ENCODE measurements at regions not wholly inside any gene's neighbourhood (a gene's known extent, or its start where the extent isn't known, plus 50 kb on each side); places are given as distances from the start of the nearest gene placed in this dataset.

GRCh38 chr14:56482310-56482911, 97.2 kb upstream of the TMEM260 start:
- Mint-ChIP-seq H3K4me1 (ENCODE audit: unreplicated experiment) (no peaks in the 10 kb centered on the region), H3K27ac (ENCODE audit: unreplicated experiment) (no peak overlapping the region), H3K36me3 (ENCODE audit: low read depth, unreplicated experiment) (no peaks in the 10 kb centered on the region), H3K9me3 (ENCODE audit: unreplicated experiment) (no peaks in the 10 kb centered on the region), H3K4me3 (ENCODE audit: unreplicated experiment) (no peak overlapping the region), H3K27me3 (ENCODE audit: unreplicated experiment) (no peaks in the 10 kb centered on the region)
- peak; percentile 47 for DNase-seq (ENCODE audit: low spot score)
- TF ChIP-seq, protein P1, sequence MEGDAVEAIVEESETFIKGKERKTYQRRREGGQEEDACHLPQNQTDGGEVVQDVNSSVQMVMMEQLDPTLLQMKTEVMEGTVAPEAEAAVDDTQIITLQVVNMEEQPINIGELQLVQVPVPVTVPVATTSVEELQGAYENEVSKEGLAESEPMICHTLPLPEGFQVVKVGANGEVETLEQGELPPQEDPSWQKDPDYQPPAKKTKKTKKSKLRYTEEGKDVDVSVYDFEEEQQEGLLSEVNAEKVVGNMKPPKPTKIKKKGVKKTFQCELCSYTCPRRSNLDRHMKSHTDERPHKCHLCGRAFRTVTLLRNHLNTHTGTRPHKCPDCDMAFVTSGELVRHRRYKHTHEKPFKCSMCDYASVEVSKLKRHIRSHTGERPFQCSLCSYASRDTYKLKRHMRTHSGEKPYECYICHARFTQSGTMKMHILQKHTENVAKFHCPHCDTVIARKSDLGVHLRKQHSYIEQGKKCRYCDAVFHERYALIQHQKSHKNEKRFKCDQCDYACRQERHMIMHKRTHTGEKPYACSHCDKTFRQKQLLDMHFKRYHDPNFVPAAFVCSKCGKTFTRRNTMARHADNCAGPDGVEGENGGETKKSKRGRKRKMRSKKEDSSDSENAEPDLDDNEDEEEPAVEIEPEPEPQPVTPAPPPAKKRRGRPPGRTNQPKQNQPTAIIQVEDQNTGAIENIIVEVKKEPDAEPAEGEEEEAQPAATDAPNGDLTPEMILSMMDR (IDR thresholded peaks at IDR 0.05; ENCODE audit: unreplicated experiment) = peak; percentile 51

GRCh38 chr14:56487090-56487667, 92.4 kb upstream of the TMEM260 start:
- Mint-ChIP-seq H3K9me3 (ENCODE audit: unreplicated experiment) (no peaks in the 10 kb centered on the region), H3K27me3 (ENCODE audit: unreplicated experiment) (no peaks in the 10 kb centered on the region), H3K27ac (ENCODE audit: unreplicated experiment) (no peak overlapping the region), H3K4me1 (ENCODE audit: unreplicated experiment) (peaks cover 8% of the 10 kb centered on the region), H3K36me3 (ENCODE audit: low read depth, unreplicated experiment) (no peaks in the 10 kb centered on the region), H3K4me3 (ENCODE audit: unreplicated experiment) (no peak overlapping the region)
- TF ChIP-seq, protein P1 (IDR thresholded peaks at IDR 0.05; ENCODE audit: unreplicated experiment) = peak; percentile 19
- DNase-seq (ENCODE audit: low spot score) = no peak

GRCh38 chr14:56487761-56488160, 91.8 kb upstream of the TMEM260 start:
- Mint-ChIP-seq H3K27ac (ENCODE audit: unreplicated experiment) (no peak overlapping the region), H3K4me3 (ENCODE audit: unreplicated experiment) (no peak overlapping the region)

DNA sequence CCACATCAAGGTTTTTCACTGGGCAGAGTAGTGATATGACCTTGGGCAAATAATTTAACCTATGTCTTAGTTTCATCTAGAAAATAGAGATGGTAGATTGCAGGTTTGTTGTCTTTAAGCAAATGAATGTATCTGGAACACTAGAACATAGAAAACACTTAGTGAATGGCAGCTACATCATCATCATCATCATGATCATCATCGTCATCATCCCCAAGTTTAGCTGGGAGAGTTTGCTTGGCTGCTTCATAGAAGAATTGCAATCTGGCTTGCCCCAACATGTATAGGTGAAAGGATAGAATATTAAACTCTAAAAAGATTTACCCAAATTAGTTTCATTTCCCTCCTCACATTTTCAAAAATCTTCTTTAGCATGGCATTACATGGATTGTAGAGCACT, 91.3 kb upstream of the TMEM260 start:
- no peak for DNase-seq (ENCODE audit: low spot score)
- Mint-ChIP-seq H3K27me3 (ENCODE audit: unreplicated experiment) (no peaks in the 10 kb centered on the region), H3K9me3 (ENCODE audit: unreplicated experiment) (no peaks in the 10 kb centered on the region), H3K4me1 (ENCODE audit: unreplicated experiment) (peaks cover 8% of the 10 kb centered on the region), H3K4me3 (ENCODE audit: unreplicated experiment) (no peak overlapping the region), H3K36me3 (ENCODE audit: low read depth, unreplicated experiment) (no peaks in the 10 kb centered on the region), H3K27ac (ENCODE audit: unreplicated experiment) (no peak overlapping the region)
- TF ChIP-seq, protein P1 (IDR thresholded peaks at IDR 0.05; ENCODE audit: unreplicated experiment) = no peak

More at GRCh38 chr14:56487761-56488160, 91.8 kb upstream of the TMEM260 start:
- no peaks in the 10 kb centered on the region for H3K36me3 Mint-ChIP-seq (ENCODE audit: low read depth, unreplicated experiment)
- DNase-seq (ENCODE audit: low spot score) = no peak
- TF ChIP-seq, protein P1 (IDR thresholded peaks at IDR 0.05; ENCODE audit: unreplicated experiment) = no peak
- H3K27me3 Mint-ChIP-seq (ENCODE audit: unreplicated experiment) = no peaks in the 10 kb centered on the region
- no peaks in the 10 kb centered on the region for H3K9me3 Mint-ChIP-seq (ENCODE audit: unreplicated experiment)
- peaks cover 8% of the 10 kb centered on the region for H3K4me1 Mint-ChIP-seq (ENCODE audit: unreplicated experiment)

DNA sequence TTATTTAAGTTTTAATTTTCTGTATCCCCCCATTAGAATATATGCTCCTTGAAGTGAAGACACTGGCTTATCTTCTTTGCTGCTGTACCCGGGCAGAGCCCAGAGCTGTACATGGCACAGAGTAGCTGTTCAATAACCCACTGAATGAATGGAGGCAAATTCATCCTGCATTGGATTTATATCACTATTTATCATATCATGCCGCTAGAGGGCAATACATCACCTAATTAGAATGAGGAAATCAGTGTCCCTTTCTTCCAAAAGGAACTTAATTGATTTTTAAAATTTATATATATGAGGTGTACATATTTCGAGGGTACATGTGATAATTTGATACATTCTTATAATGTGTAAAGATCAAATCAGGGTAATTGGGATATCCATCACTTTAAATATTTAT, 89.2 kb upstream of the TMEM260 start:
- H3K4me1 Mint-ChIP-seq (ENCODE audit: unreplicated experiment) = peaks cover 8% of the 10 kb centered on the region
- DNase-seq (ENCODE audit: low spot score) = no peak
- no peaks in the 10 kb centered on the region for H3K9me3 Mint-ChIP-seq (ENCODE audit: unreplicated experiment)
- H3K27ac Mint-ChIP-seq (ENCODE audit: unreplicated experiment) = no peak overlapping the region
- H3K36me3 Mint-ChIP-seq (ENCODE audit: low read depth, unreplicated experiment) = no peaks in the 10 kb centered on the region
- no peaks in the 10 kb centered on the region for H3K27me3 Mint-ChIP-seq (ENCODE audit: unreplicated experiment)
- H3K4me3 Mint-ChIP-seq (ENCODE audit: unreplicated experiment) = no peak overlapping the region
- TF ChIP-seq, protein P1 (IDR thresholded peaks at IDR 0.05; ENCODE audit: unreplicated experiment) = peak; percentile 75
